HUES48 (cell line): ENCODE measurements at regions not wholly inside any gene's neighbourhood (a gene's known extent, or its start where the extent isn't known, plus 50 kb on each side); places are given as distances from the start of the nearest gene placed in this dataset.

Source experiments
- H3K27ac ChIP-seq: one replicate; pipeline ENCODE4 v1.7.0; 2013; ENCODE audit warnings: low read depth, low read length, inconsistent platforms
- H3K27me3 ChIP-seq: 2 replicates; pipeline ENCODE4 v1.6.1; 2013; ENCODE audit warnings: mild to moderate bottlenecking, low read length; ENCODE audit not compliant: control insufficient read depth, insufficient read depth
- H3K36me3 ChIP-seq: 2 replicates; pipeline ENCODE4 v1.6.1; 2013; ENCODE audit warnings: low read length; ENCODE audit not compliant: control insufficient read depth, insufficient read depth
- H3K4me1 ChIP-seq: 2 replicates; pipeline ENCODE4 v1.6.1; 2013; ENCODE audit warnings: mild to moderate bottlenecking, low read length; ENCODE audit not compliant: control insufficient read depth, insufficient read depth
- H3K4me3 ChIP-seq: 2 replicates; pipeline ENCODE4 v1.5.1; 2013; ENCODE audit warnings: mild to moderate bottlenecking, low read depth, low read length
- H3K9ac ChIP-seq: 2 replicates; pipeline ENCODE4 v1.6.1; 2013; ENCODE audit warnings: mild to moderate bottlenecking, low read depth, low read length, moderate library complexity
- H3K9me3 ChIP-seq: 2 replicates; pipeline ENCODE4 v1.6.1; 2013; ENCODE audit warnings: low read length; ENCODE audit not compliant: control insufficient read depth, insufficient read depth

GRCh38 chr12:105705765-105706164, 375.3 kb downstream of the C12orf75 start:
- Histone ChIP-seq H3K27ac (no peak overlapping the region), H3K36me3 (no peaks in the 10 kb centered on the region), H3K4me1 (peaks cover 17% of the 10 kb centered on the region)

GRCh38 chr12:105706321-105706972, 376.0 kb downstream of the C12orf75 start:
- no peak overlapping the region for H3K9ac ChIP-seq
- no peaks in the 10 kb centered on the region for H3K27me3 ChIP-seq
- no peaks in the 10 kb centered on the region for H3K36me3 ChIP-seq
- H3K27ac ChIP-seq, result no peak overlapping the region
- H3K4me1 ChIP-seq, result peaks cover 17% of the 10 kb centered on the region
- no peaks in the 10 kb centered on the region for H3K9me3 ChIP-seq
- H3K4me3 ChIP-seq, result no peak overlapping the region

More at GRCh38 chr12:105705765-105706164, 375.3 kb downstream of the C12orf75 start:
- H3K9me3 ChIP-seq, result no peaks in the 10 kb centered on the region
- H3K9ac ChIP-seq, result no peak overlapping the region
- H3K4me3 ChIP-seq, result no peak overlapping the region
- no peaks in the 10 kb centered on the region for H3K27me3 ChIP-seq

GRCh38 chr12:105706973-105707334, 376.5 kb downstream of the C12orf75 start:
- Histone ChIP-seq H3K4me1 (peaks cover 17% of the 10 kb centered on the region), H3K27me3 (no peaks in the 10 kb centered on the region), H3K4me3 (no peak overlapping the region), H3K27ac (no peak overlapping the region), H3K9me3 (no peaks in the 10 kb centered on the region), H3K9ac (no peak overlapping the region), H3K36me3 (no peaks in the 10 kb centered on the region)

- peaks cover 7% of the 10 kb centered on the region; the same call in 1 of the 2 replicates for H3K4me1 ChIP-seq
- no peak overlapping the region for H3K9ac ChIP-seq
- H3K4me3 ChIP-seq, result no peak overlapping the region
- H3K27me3 ChIP-seq, result no peaks in the 10 kb centered on the region
- no peak overlapping the region for H3K27ac ChIP-seq
- H3K9me3 ChIP-seq, result no peaks in the 10 kb centered on the region
- H3K36me3 ChIP-seq, result no peaks in the 10 kb centered on the region
Observed at GRCh38 chr12:105713606-105714305, 383.3 kb downstream of the C12orf75 start.

GRCh38 chr12:105716621-105717020, 386.1 kb downstream of the C12orf75 start:
- Histone ChIP-seq H3K4me1 (peaks cover 14% of the 10 kb centered on the region), H3K4me3 (no peak overlapping the region), H3K9ac (no peak overlapping the region), H3K27ac (no peak overlapping the region), H3K27me3 (no peaks in the 10 kb centered on the region), H3K9me3 (no peaks in the 10 kb centered on the region), H3K36me3 (no peaks in the 10 kb centered on the region)

- Histone ChIP-seq H3K27ac (no peak overlapping the region), H3K4me3 (no peak overlapping the region), H3K27me3 (no peaks in the 10 kb centered on the region), H3K4me1 (peaks cover 7% of the 10 kb centered on the region), H3K36me3 (no peaks in the 10 kb centered on the region), H3K9me3 (no peaks in the 10 kb centered on the region), H3K9ac (no peak overlapping the region)
Observed at GRCh38 chr12:105721051-105721825, 390.7 kb downstream of the C12orf75 start.

- Histone ChIP-seq H3K9me3 (no peaks in the 10 kb centered on the region), H3K27ac (no peak overlapping the region), H3K27me3 (no peaks in the 10 kb centered on the region), H3K36me3 (no peaks in the 10 kb centered on the region), H3K4me1 (peaks cover 7% of the 10 kb centered on the region), H3K9ac (no peak overlapping the region), H3K4me3 (no peak overlapping the region)
Observed at GRCh38 chr12:105721891-105722290, 391.4 kb downstream of the C12orf75 start.

GRCh38 chr12:105723066-105723465, 392.6 kb downstream of the C12orf75 start:
- no peak overlapping the region for H3K27ac ChIP-seq
- no peak overlapping the region for H3K9ac ChIP-seq
- peaks cover 7% of the 10 kb centered on the region for H3K4me1 ChIP-seq
- no peaks in the 10 kb centered on the region for H3K36me3 ChIP-seq
- H3K4me3 ChIP-seq, result no peak overlapping the region
- H3K27me3 ChIP-seq, result no peaks in the 10 kb centered on the region
- H3K9me3 ChIP-seq, result no peaks in the 10 kb centered on the region

GRCh38 chr12:105723494-105723893, 393.0 kb downstream of the C12orf75 start:
- Histone ChIP-seq H3K27me3 (no peaks in the 10 kb centered on the region), H3K9me3 (no peaks in the 10 kb centered on the region), H3K4me1 (peaks cover 7% of the 10 kb centered on the region), H3K4me3 (no peak overlapping the region), H3K36me3 (no peaks in the 10 kb centered on the region), H3K9ac (no peak overlapping the region), H3K27ac (no peak overlapping the region)

GRCh38 chr12:105724641-105725040, 394.1 kb downstream of the C12orf75 start:
- Histone ChIP-seq H3K27ac (no peak overlapping the region), H3K4me3 (no peak overlapping the region), H3K9ac (no peak overlapping the region), H3K4me1 (peaks cover 7% of the 10 kb centered on the region), H3K36me3 (no peaks in the 10 kb centered on the region), H3K27me3 (no peaks in the 10 kb centered on the region), H3K9me3 (no peaks in the 10 kb centered on the region)

- no peak overlapping the region for H3K27ac ChIP-seq
- H3K4me1 ChIP-seq, result peaks cover 7% of the 10 kb centered on the region
- H3K27me3 ChIP-seq, result no peaks in the 10 kb centered on the region
- H3K4me3 ChIP-seq, result no peak overlapping the region
- H3K9me3 ChIP-seq, result no peaks in the 10 kb centered on the region
- H3K9ac ChIP-seq, result no peak overlapping the region
- H3K36me3 ChIP-seq, result no peaks in the 10 kb centered on the region
Observed at GRCh38 chr12:105725054-105725453, 394.6 kb downstream of the C12orf75 start.
